HG02973 (cell line): ENCODE measurements at regions not wholly inside any gene's neighbourhood (a gene's known extent, or its start where the extent isn't known, plus 50 kb on each side); places are given as distances from the start of the nearest gene placed in this dataset.
"Not testable (repeated sequence)": the region's sequence is repeated elsewhere in the genome, so short reads cannot be mapped to it uniquely, and the experiment has no call there.

ENCODE experiments used
- ATAC-seq: cut with Tn5 transposase; IDR thresholded peaks from one replicate; pipeline ENCODE4 v1.9.1; 2021; ENCODE audit warnings: moderate library complexity; ENCODE audit not compliant: unreplicated experiment

DNA sequence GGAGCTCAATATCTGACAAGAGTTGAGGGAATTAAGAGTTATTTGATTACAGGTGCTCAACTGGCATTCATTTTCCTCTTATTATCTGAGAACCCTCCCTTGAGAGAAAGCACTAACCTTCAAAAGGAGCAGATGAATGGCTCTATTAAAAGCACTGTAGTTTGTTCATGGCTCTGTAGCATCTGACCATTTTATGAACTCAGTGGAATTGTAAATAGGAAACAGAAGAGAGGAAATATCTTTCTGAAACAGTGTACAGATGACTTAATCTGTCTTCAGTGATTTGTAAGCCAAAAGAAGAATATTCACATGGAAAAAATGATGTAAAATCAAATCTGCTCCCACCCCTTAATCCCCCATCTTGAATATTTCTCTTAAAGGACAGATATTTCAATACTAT lies 810.4 kb upstream of the GRAMD2B start:
- no peak for ATAC-seq

- no peak for ATAC-seq
These were observed 793.0 kb upstream of the GRAMD2B start for GRCh38 chr5:125630237-125630636.

DNA sequence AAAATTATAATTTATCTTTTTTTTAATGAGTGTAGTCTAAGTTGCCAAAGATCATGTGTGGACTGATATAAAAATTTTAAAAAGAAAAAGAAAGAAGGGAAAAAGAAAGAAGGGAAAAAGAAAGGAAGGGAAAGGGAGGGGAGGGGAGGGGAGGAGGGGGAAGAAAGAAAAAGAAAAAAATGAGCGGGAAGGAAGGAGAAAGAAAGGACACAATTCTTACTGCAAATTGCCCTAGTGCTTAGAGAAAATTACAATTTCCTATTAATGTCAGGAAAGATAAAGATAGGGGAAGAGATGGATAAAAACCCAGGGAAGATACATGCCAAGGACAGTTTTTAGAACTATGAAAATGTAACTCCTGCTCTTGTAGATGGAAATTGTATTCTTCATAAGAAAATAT lies 789.7 kb upstream of the GRAMD2B start:
- ATAC-seq = no peak

DNA sequence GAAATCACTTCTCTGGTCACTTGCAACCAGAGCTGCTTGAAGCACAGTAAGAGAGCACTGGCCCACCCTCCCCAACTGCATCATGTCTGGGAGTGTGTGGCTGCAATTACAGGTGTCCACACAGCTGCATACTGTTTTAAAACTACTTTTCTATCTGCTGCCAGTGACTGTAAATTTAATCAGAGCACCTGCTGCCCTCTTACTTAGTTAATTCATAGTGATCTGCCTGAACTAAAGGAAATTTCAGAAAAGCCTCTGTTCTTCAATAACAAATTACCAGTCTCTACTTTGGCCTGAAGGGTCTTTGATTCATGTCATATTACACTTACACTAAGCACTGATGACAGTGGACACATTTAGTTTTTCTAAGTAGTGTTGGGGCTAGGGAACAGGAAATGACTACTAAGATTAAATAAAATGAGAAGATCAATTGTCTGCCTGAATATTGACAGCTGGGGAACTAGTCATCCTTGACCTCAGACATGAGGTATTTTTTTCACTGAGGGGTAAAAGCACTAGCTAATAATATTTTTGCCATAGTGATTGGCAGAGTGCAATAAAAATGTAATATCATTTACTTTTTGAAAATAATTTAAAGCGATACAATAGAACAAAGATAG lies 788.9 kb upstream of the GRAMD2B start:
- ATAC-seq = no peak

- ATAC-seq = no peak
These were observed 783.4 kb upstream of the GRAMD2B start for GRCh38 chr5:125639858-125640257.

DNA sequence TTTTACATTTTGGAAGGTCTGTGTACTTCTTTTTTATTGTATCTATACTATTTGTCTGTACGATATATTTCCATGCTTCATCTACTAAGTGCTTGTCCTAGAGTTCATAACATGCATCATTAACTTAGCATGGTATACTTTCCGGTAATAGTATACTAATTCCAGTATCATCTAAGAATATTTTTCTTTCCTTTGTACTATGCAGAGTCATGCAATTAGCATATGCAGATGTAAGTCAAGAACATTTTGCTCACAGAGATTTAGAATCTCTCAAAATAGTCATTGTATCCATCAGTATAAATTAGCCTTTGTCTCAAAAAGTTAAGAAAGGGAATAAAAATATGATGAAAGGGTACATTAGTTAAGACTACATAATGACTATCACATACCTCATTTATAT lies 770.4 kb upstream of the GRAMD2B start:
- ATAC-seq = no peak

- no peak for ATAC-seq
These were observed 768.8 kb upstream of the GRAMD2B start for GRCh38 chr5:125654392-125654791.

- ATAC-seq = no peak
These were observed 768.1 kb upstream of the GRAMD2B start for GRCh38 chr5:125655156-125655555.

GRCh38 chr5:125657936-125658335 lies 765.3 kb upstream of the GRAMD2B start:
- no peak for ATAC-seq

DNA sequence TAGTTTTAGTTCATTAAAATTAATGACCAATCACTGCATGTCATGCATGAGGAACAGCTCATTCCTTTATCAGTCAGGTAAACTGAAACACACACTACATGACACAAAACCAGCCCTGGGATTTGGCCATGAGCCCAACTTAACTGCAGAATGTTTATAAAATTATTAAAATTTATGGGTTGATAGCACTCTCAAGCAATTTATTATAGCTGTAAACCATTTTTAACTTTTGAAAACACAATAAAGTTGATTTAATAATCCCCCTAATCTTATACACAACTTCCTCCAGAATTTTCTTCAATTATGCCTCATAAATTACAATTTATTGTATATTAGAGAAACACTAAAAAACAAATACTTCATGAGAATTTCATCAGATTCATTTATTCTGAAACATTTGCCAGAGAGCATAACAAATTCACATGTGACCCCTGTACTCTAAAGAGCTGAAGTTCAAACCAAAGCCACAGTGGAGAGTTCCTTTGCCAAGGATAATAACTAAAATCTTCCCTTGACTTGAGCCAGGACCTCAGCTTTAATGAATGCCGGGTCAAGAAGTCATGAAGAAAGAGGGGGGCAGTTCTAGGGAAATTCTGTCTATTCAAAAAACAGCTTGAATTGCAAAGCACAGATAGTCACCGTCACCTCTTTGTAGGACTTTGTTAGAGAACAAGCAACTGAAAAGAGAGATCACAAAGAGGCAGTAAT lies 763.7 kb upstream of the GRAMD2B start:
- ATAC-seq = no peak

- no peak for ATAC-seq
These were observed 762.8 kb upstream of the GRAMD2B start for GRCh38 chr5:125660231-125660895.

DNA sequence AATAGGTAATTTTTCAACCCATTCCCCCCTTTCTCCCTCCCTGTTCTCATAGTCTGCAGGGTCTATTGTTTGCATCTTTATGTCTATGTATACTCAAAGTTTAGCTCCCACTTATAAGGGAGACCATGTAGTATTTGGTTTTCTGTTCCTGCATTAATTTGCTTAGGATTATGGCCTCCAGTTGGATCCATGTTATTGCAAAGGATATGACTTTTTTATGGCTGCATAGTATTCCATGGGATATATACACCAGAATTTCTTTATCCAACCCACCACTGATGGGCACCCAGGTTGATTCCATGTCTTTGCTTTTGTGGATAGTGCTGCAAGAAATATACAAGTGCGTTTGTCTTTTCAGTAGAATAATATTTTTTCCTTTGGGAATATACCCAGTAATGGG lies 761.6 kb upstream of the GRAMD2B start:
- ATAC-seq = no peak

GRCh38 chr5:125668884-125669283 lies 754.3 kb upstream of the GRAMD2B start:
- no peak for ATAC-seq

DNA sequence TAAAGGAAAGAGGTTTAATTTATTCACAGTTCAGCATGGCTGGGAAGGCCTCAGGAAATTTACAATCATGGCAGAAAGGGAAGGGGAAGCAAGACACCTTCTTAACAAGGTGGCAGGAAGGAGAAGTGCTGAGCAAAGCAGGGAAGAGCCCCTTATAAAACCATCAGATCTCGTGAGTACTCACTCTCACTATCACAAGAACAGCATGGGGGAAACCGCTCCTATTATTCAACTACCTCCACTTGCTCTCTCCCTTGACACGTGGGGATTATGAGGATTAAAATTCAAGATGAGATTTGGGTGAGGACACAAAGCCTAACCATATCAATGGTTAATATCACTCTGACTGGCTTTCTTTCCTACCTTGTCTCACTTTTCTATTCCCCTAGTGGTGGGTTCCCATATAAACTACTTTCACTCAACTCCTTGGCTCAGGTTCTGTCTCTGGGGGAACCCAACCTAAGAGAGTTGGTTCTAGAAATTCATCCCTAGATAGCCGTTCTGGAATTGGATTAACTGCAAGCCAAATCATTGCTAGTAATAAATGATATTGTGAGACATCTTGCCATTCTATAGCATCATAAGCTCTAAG lies 749.8 kb upstream of the GRAMD2B start:
- no peak for ATAC-seq

DNA sequence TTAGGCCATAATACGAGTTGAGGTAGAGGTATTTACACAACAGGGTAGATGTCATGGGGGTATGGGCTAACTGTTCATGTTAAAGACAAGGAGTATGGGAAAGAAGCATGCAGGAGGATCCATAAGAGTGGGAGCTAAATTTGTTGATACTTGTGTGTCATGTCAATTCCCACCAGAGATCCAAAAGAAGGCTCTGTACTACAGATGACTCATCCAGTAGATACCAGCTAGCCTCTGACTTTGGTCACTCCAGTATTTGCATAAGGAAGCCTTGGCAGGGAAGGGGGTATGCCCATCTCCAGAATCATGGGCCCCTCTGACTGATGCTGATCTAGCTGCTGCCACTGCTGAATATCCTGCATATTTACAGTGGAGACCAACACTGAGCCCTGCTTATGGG lies 743.7 kb upstream of the GRAMD2B start:
- ATAC-seq = no peak

DNA sequence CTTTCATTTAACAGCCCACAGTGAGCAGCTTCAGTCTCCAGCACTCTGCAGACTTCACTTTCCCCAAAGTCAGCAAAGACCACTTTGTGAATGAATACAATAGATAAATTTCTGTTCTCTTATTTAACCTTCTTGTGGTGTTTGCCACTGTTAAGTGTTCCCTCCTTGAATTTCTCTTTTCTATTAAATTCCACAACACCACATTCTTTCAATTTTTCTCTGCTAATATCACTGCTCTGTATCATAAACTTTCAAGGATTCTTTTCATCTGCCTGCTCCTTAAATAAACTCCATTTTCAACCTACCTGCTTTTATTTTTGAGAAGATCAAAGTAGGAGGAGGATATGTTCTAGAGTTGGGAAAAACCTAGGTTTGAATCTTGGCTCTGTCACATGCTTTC lies 739.5 kb upstream of the GRAMD2B start:
- no peak for ATAC-seq

GRCh38 chr5:125685771-125686170 lies 737.4 kb upstream of the GRAMD2B start:
- no peak for ATAC-seq

DNA sequence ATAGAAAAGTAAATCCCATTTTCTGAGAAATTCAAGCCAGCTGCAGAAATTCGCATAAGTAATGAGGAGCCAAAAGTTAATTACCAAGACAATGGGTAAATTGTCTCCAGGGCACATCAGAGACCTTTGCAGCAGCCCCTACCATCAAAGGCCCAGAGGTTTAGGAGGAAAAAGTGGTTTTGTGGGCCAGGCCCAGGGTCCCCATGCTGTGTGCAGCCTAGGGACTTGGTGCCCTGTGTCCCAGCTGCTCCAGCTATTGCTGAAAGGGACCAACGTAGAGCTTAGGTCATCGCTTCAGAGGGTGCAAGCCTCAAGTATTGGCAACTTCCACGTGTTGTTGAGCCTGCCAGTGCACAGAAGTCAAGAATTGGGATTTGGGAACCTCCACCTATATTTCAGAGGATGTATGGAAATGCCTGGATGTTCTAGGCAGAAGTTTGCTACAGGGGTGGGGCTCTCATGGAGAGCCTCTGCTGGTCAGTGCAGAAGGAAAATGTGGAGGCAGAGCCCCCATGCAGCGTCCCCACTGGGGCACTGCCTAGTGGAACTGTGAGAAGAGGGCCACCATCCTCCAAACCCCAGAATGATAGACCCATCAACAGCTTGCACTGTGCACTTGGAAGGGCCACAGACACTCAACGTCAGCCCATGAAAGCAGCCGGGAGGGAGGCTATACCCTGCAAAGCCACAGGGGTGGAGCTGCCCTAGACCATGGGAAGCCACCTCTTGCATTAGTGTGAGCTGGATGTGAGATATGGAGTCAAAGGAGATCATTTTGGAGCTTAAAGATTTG lies 731.3 kb upstream of the GRAMD2B start:
- ATAC-seq = not testable (repeated sequence)

- no peak for ATAC-seq
These were observed 727.1 kb upstream of the GRAMD2B start for GRCh38 chr5:125695996-125696655.

GRCh38 chr5:125696762-125697161 lies 726.4 kb upstream of the GRAMD2B start:
- no peak for ATAC-seq

DNA sequence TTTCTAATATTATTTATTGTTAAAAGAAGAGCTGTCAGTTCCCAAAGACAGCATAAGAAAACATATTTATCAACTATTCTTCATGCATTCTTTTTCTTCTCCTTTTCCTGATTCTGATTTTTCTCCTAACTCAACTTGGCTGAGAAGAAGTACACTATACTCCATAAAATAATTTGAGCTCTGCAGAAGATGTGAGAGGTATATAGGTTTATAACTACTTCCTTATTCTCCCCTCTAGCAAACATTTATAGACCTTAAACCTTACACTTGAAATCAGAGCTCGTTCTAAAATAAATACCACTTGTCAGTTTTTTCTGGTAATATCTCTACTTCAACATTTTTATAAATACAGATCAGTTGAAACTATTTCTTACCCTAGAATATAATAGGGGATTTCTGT lies 724.8 kb upstream of the GRAMD2B start:
- ATAC-seq = no peak
